WI38 (cell line): ENCODE measurements at regions not wholly inside any gene's neighbourhood (a gene's known extent, or its start where the extent isn't known, plus 50 kb on each side); places are given as distances from the start of the nearest gene placed in this dataset.

Source experiments
- H3K4me3 ChIP-seq: 2 replicates; pipeline ENCODE4 v1.5.1; 2011; ENCODE audit warnings: low read depth, mild to moderate bottlenecking, control low read depth, low read length
- TF ChIP-seq, protein P1 (sequence below): IDR thresholded peaks from 2 replicates; pipeline ENCODE4 v1.5.1; 2012; ENCODE audit warnings: low read depth, mild to moderate bottlenecking, control low read depth, low read length

DNA sequence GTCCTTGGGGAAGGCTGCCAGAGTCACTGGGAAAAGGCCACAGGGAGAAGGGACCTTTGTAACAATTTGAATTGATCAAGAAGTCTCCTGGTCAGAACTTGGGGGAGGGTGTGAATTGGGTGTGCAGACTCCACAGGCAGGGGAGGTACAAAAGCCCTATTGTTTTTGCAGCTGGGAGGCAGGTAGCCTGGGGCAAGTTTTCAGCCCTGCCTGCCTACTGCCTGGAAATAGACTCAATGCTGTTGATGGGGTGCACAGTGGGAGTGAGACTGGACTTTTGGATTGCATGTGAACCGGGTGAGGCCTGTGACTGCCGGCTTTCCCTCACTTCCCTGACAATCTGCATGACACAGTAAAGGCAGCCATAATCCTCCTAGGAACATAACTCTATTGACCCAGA lies 947.0 kb downstream of the REEP3 start:
- H3K4me3 ChIP-seq = no peak overlapping the region
- TF ChIP-seq, protein P1, sequence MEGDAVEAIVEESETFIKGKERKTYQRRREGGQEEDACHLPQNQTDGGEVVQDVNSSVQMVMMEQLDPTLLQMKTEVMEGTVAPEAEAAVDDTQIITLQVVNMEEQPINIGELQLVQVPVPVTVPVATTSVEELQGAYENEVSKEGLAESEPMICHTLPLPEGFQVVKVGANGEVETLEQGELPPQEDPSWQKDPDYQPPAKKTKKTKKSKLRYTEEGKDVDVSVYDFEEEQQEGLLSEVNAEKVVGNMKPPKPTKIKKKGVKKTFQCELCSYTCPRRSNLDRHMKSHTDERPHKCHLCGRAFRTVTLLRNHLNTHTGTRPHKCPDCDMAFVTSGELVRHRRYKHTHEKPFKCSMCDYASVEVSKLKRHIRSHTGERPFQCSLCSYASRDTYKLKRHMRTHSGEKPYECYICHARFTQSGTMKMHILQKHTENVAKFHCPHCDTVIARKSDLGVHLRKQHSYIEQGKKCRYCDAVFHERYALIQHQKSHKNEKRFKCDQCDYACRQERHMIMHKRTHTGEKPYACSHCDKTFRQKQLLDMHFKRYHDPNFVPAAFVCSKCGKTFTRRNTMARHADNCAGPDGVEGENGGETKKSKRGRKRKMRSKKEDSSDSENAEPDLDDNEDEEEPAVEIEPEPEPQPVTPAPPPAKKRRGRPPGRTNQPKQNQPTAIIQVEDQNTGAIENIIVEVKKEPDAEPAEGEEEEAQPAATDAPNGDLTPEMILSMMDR = no peak

DNA sequence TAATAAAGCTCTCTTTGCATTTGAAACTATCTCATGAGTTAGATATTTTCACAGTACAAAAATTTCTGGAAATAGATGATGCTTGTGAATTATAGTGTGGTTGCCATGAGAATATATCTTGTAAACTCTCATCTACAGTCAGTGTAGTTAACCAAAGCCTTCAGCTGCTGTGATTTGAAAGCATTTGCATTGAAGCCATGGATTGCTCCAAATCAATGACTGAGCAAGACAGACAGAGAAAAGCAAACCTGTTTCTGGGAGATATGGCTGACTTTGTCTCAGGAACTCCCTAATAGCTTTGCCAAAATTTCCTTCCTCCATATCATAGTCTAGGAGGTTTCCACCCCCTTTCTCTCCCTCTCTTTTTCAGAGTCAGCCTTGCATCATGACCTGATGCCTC lies 955.3 kb downstream of the REEP3 start:
- TF ChIP-seq, protein P1 = no peak
- H3K4me3 ChIP-seq = no peak overlapping the region

GRCh38 chr10:64477791-64478190 lies 956.6 kb downstream of the REEP3 start:
- TF ChIP-seq, protein P1 = no peak
- H3K4me3 ChIP-seq = no peak overlapping the region

GRCh38 chr10:64484811-64485330 lies 963.7 kb downstream of the REEP3 start:
- TF ChIP-seq, protein P1 = no peak
- no peak overlapping the region for H3K4me3 ChIP-seq

- no peak overlapping the region for H3K4me3 ChIP-seq
- TF ChIP-seq, protein P1 = no peak
Measured at GRCh38 chr10:64486149-64486548, 964.9 kb downstream of the REEP3 start.

DNA sequence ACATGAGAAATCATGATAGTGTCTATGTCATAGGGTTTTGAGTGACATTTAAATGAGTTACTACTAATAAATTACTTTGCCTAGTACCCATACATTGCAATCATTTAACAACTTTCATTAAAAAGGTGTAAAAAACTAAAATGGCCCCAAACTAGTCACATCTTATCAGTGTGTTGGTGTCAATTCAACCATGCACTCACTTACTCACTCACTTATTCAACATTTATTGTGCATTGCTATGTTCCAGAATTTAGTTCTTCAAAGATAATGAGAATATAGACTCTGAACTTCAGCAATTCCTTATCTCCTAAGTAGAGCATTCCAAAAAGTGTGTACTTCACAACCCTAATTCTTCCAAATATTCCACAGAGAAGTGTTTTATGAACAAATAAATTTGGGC lies 965.7 kb downstream of the REEP3 start:
- no peak overlapping the region for H3K4me3 ChIP-seq
- TF ChIP-seq, protein P1 = no peak

GRCh38 chr10:64494901-64495300 lies 973.7 kb downstream of the REEP3 start:
- TF ChIP-seq, protein P1 = no peak
- no peak overlapping the region for H3K4me3 ChIP-seq
